Hematopoietic multipotent progenitor cell treated with erythropoietin and hydrocortisone succinate and interleukin-3 and kit ligand, for 6 days (in vitro differentiated cells): ENCODE measurements at regions not wholly inside any gene's neighbourhood (a gene's known extent, or its start where the extent isn't known, plus 50 kb on each side); places are given as distances from the start of the nearest gene placed in this dataset.

Experiments used
- DNase-seq: peaks from one replicate; pipeline ENCODE4 v3.0.0-alpha.2; 2015

- no peak for DNase-seq
Observed at GRCh38 chr3:35380196-35380595, 259.1 kb upstream of the ARPP21 start.

GRCh38 chr3:35383216-35383615 is 256.1 kb upstream of the ARPP21 start:
- no peak for DNase-seq

- no peak for DNase-seq
Observed at GRCh38 chr3:35383719-35384555, 255.4 kb upstream of the ARPP21 start.

GRCh38 chr3:35385271-35385670 is 254.1 kb upstream of the ARPP21 start:
- no peak for DNase-seq

- no peak for DNase-seq
Observed at GRCh38 chr3:35389907-35390306, 249.4 kb upstream of the ARPP21 start.

- no peak for DNase-seq
Observed at GRCh38 chr3:35392187-35392586, 247.1 kb upstream of the ARPP21 start.

- no peak for DNase-seq
Observed at GRCh38 chr3:35393901-35394799, 245.2 kb upstream of the ARPP21 start.

- no peak for DNase-seq
Observed at GRCh38 chr3:35394905-35395304, 244.4 kb upstream of the ARPP21 start.

- DNase-seq: no peak
Observed at GRCh38 chr3:35401671-35402070, 237.7 kb upstream of the ARPP21 start.

GRCh38 chr3:35404571-35404970 is 234.8 kb upstream of the ARPP21 start:
- no peak for DNase-seq

GRCh38 chr3:35408882-35409281 is 230.4 kb upstream of the ARPP21 start:
- no peak for DNase-seq

- no peak for DNase-seq
Observed at GRCh38 chr3:35409991-35410390, 229.3 kb upstream of the ARPP21 start.

- no peak for DNase-seq
Observed at GRCh38 chr3:35413483-35413882, 225.8 kb upstream of the ARPP21 start.

- no peak for DNase-seq
Observed at GRCh38 chr3:35417080-35417479, 222.2 kb upstream of the ARPP21 start.

GRCh38 chr3:35422101-35422500 is 217.2 kb upstream of the ARPP21 start:
- no peak for DNase-seq

GRCh38 chr3:35422836-35423601 is 216.3 kb upstream of the ARPP21 start:
- DNase-seq: no peak

- no peak for DNase-seq
Observed at GRCh38 chr3:35426366-35426958, 212.9 kb upstream of the ARPP21 start.

- no peak for DNase-seq
Observed at GRCh38 chr3:35437381-35437780, 201.9 kb upstream of the ARPP21 start.

- no peak for DNase-seq
Observed at GRCh38 chr3:35438101-35438500, 201.2 kb upstream of the ARPP21 start.

GRCh38 chr3:35439663-35440062 is 199.7 kb upstream of the ARPP21 start:
- peak; percentile 55 for DNase-seq

- DNase-seq: no peak
Observed at GRCh38 chr3:35440826-35441225, 198.5 kb upstream of the ARPP21 start.

GRCh38 chr3:35446896-35447295 is 192.4 kb upstream of the ARPP21 start:
- DNase-seq: no peak

GRCh38 chr3:35448121-35448520 is 191.2 kb upstream of the ARPP21 start:
- DNase-seq: peak; percentile 55
